GM21360 (cell line): ENCODE measurements at regions not wholly inside any gene's neighbourhood (a gene's known extent, or its start where the extent isn't known, plus 50 kb on each side); places are given as distances from the start of the nearest gene placed in this dataset.
"Not testable (repeated sequence)": the region's sequence is repeated elsewhere in the genome, so short reads cannot be mapped to it uniquely, and the experiment has no call there.

ENCODE experiments used
- ATAC-seq: cut with Tn5 transposase; IDR thresholded peaks from one replicate; pipeline ENCODE4 v1.9.1; 2021; ENCODE audit warnings: mild to moderate bottlenecking, moderate library complexity; ENCODE audit not compliant: unreplicated experiment

- ATAC-seq, result no peak
Measured at GRCh38 chr11:103798026-103798425, 238.4 kb upstream of the DDI1 start.

- no peak for ATAC-seq
Measured at GRCh38 chr11:103798446-103798845, 238.0 kb upstream of the DDI1 start.

DNA sequence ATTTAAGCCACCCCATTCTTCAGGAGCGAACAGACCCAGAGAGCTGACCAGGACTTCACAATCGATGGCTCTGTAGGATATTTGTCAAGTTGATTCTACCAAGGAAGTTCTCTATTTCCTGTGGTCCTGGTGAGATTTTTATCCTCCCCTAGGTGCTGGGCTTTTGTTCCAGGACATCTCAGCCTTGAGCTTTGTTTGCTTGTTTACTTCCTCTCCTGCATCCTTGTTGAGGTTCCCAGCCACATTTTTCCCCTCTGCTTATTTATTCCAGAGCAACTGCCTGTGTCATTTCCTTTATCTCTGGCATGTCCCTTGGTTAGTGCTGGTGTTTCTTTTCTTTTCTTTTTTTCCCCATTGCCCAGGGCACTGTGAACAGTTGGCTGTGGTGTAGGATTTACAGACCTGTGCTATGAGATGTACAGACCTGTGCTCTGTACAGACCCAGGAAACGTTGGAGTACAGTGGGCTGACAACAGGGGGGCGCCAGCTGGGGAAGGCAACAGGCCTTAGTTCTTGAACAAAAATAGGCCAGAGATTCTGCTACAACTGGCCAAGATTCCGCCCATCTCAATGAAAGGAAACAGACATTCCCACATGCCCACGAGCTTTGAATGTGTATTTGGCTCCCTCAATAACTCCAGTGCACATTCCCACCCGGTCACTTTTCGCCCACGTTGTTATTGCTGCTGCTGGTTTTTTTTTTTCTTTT, 235.9 kb upstream of the DDI1 start:
- no peak for ATAC-seq

DNA sequence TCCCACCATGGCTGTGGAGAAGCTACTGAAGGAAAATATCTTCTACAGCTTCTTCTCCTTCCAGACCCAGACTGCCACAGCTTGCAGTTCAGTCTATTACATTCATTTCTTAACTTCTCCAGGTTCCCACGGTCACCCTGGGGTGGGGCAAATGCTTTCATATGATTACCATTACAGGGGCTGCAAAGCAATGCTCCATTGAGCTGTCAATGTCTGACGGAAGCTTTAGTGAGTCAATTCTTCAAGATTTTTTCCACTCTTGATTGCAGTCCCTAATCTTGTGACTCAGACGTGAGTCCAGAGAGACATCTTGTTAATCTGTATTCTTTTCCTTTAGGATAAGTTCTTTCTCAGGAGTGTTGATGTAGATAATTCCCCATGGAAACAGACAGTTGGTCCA, 233.4 kb upstream of the DDI1 start:
- ATAC-seq, result no peak

GRCh38 chr11:103805688-103806009, 230.8 kb upstream of the DDI1 start:
- no peak for ATAC-seq

- no peak for ATAC-seq
Measured at GRCh38 chr11:103806130-103806895, 230.1 kb upstream of the DDI1 start.

DNA sequence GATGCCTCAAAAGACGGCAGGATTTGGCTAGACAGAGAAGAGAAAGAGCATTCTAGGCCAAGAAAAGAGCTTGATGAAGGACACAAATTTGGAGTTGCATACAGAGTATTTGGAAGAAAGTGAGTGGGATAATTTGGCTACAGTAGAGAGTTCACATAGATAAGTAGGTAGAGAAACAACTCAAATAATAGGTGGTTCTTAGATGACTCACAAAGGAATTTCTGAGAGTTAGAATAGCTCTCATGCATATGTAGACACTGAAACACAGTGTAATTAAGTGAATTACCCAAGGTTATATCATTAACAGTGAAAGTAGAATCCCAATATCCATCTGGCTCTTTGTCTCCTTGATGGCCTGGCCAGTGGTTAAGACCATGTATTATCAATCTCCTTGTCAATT, 228.6 kb upstream of the DDI1 start:
- no peak for ATAC-seq

GRCh38 chr11:103808252-103808651, 228.2 kb upstream of the DDI1 start:
- no peak for ATAC-seq

DNA sequence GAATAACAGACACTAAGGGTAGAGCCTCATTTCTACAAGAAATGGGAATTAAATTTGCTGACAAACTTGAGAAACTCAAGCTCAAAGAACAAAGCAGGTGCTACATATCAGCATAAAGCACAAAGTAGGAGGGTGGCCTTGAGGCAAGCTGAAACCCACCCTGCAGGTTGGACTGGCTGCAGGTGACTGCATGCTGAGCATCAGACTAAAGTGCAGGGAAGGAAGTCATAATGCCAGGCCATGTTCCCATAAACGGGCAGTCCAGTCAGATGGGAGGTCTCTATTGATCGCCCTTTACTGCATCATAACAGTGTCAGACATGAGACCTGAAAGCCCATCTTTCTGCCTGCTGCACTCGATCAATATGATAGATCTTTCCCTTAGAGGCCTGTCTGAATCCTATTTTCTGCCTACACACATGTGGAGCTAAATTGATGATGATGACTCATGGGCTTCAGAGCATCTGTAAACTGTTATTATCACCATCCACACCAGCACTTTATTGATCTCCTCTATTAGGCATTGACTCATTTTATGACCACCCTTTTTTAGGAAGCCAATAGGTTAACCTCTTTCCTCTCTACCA, 224.5 kb upstream of the DDI1 start:
- ATAC-seq, result no peak

DNA sequence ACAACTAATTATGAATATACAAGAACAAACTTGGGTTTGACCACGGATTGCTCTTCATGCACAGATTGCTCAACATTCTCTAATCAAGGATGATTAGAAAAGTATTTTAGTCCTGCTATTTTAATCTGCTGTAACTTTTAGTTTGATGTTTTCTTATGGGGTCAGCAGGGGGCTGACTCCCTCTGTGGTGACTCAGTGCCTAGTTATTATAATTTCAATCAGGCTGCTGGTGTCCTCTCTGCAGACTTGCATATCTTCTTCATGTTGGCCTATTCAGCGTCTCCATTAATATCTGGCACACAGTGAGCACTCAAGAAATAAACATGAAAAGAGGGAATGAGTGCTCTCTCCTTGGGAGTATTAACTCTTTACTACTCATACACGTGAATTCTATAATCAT, 223.8 kb upstream of the DDI1 start:
- no peak for ATAC-seq

DNA sequence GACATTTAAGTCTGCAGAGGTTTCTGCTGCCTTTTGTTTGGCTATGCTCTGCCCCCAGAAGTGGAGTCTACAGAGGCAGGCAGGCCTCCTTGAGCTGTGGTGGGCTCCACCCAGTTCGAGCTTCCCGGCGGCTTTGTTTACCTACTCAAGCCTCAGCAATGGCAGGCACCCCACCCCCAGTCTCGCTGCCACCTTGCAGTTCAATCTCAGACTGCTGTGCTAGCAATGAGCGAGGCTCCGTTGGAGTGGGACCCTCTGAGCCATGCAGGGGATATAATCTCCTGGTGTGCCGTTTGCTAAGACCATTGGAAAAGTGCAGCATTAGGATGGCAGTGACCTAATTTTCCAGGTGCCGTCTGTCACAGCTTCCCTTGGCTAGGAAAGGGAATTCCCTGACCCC, 216.1 kb upstream of the DDI1 start:
- not testable (repeated sequence) for ATAC-seq

GRCh38 chr11:103824116-103824515, 212.3 kb upstream of the DDI1 start:
- no peak for ATAC-seq

DNA sequence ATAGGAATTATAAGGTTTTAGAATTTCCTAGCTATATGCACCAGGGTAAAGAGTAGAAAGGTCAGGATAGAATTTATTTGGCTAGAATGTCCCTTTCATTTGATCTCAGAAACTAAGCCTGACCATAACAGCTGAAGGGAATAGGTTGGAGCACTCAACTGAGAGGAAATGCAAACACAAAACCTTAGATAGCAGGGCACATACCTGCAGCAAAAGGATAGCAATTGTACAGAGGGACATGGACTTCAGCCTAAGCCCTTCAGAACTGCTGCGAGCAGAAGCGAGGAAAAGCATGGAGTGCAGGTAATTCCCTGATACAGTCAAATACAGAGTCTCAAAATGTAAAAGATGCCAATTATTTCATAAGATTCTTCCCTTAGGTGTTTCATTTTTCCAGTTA, 211.0 kb upstream of the DDI1 start:
- ATAC-seq, result no peak

GRCh38 chr11:103826856-103827255, 209.6 kb upstream of the DDI1 start:
- ATAC-seq, result no peak

DNA sequence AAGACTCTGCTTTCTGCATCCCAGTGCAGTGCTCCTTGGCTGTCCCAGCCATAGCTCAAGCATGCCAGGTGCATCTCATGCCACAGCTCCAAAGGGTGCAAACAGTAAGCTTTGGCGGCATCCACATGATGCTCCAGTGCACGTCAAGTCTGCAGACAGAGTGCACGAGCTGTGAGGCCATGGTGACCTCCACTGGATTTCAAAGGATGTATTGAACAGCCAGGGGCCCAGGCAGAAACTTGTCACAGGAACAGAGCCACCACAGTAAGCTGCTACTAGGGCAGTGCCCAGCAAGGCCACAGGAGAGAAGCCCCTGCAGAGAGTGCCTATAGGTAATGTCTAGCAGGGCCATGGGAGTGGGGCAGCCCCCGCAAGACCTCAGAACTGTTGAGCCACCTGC, 206.8 kb upstream of the DDI1 start:
- no peak for ATAC-seq

GRCh38 chr11:103830205-103830604, 206.2 kb upstream of the DDI1 start:
- no peak for ATAC-seq

GRCh38 chr11:103832762-103833161, 203.7 kb upstream of the DDI1 start:
- ATAC-seq, result no peak

GRCh38 chr11:103842191-103842590, 194.2 kb upstream of the DDI1 start:
- ATAC-seq, result no peak

DNA sequence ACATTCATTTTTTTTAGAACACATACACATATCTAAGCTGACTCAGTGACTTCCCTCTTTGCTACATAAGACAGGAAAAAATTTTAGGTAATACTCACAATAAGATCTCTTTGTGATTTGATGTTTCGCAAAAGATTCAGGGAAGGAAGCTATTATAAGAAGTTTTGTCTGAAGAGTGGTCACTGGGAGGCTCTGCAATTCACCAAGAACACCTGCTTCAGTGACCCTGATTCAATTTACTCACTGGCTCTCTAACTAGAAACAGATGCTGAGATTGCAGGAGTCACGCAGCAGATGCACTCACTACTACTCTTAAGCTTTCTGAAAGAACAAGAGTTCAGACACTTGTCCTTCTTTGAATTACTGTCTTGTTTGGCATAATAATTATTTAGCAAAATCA, 193.6 kb upstream of the DDI1 start:
- ATAC-seq, result no peak

GRCh38 chr11:103844327-103845215, 191.9 kb upstream of the DDI1 start:
- ATAC-seq, result peak; percentile 97

DNA sequence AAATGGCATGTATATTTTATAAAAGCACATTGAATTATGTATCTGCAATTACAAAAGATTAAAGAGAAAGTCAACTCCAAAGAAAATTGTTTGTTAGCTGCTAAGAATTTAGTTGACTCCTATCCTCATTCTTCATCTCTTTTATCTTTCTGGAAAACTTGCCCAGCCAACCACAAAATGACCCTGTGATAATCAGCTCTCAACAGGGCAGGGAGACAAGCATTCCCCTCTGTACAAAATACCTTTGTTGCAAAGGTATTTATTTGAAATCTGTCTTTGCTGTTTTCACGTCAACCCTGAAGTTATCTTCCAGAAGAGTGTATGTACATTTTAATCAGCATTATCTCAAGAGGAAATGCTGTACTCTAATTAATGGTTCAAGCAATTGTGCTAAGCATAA, 191.1 kb upstream of the DDI1 start:
- no peak for ATAC-seq
